ENCODE measurements at regions not wholly inside any gene's neighbourhood (a gene's known extent, or its start where the extent isn't known, plus 50 kb on each side); places are given as distances from the start of the nearest gene placed in this dataset.
"Not testable (repeated sequence)": the region's sequence is repeated elsewhere in the genome, so short reads cannot be mapped to it uniquely, and the experiment has no call there.

GRCh38 chr5:168101352-168101751, 190.1 kb upstream of the WWC1 start:
- Histone ChIP-seq H4K20me1 (ENCODE audit: control insufficient read depth, extremely low read depth, insufficient read depth, low read length) (no peaks in the 10 kb centered on the region), H2AFZ (ENCODE audit: control insufficient read depth, low read length) (no peak overlapping the region), H3K27me3 (ENCODE audit: control insufficient read depth, extremely low read depth, insufficient read depth, low read length) (no peaks in the 10 kb centered on the region), H3K27ac (ENCODE audit: control insufficient read depth, insufficient read depth, low read length) (no peak overlapping the region), H3K9me1 (ENCODE audit: control insufficient read depth, extremely low read depth, insufficient read depth, low read length) (no peaks in the 10 kb centered on the region), H3K79me2 (ENCODE audit: control insufficient read depth, insufficient read depth, low read length) (no peaks in the 10 kb centered on the region), H3K4me3 (ENCODE audit: control insufficient read depth in 2 of 3, extremely low read depth in 1 of 3, insufficient read depth in 2 of 3, low read depth in 1 of 3, low read length in 3 of 3) (no peak overlapping the region), H3K4me1 (ENCODE audit: control insufficient read depth, extremely low read depth, insufficient read depth, low read length) (no peaks in the 10 kb centered on the region), H3K36me3 (ENCODE audit: control insufficient read depth in 2 of 2, extremely low read depth in 1 of 2, insufficient read depth in 2 of 2, low read length in 2 of 2) (peaks cover 11 to 30% of the 10 kb centered on the region in 2 experiments), H3K9ac (ENCODE audit: control insufficient read depth, extremely low read depth, insufficient read depth, low read length) (no peak overlapping the region), H3K9me3 (ENCODE audit: control insufficient read depth, low read depth, low read length) (no peaks in the 10 kb centered on the region), H3K4me2 (ENCODE audit: control insufficient read depth, extremely low read depth, insufficient read depth, low read depth, low read length) (no peak overlapping the region)
- dilution Hi-C loops (cut with MboI; ENCODE audit: extremely low pct_ligation_motif_present, low sequenced_read_pairs) = no loop called here
- FAIRE-seq (no peak), DNase-seq (ENCODE audit: low read depth, low spot score) (no peak)
- TF ChIP-seq EZH2 (IDR thresholded peaks at IDR 0.05; ENCODE audit: low read length) = no peak
- TF ChIP-seq, protein P1, sequence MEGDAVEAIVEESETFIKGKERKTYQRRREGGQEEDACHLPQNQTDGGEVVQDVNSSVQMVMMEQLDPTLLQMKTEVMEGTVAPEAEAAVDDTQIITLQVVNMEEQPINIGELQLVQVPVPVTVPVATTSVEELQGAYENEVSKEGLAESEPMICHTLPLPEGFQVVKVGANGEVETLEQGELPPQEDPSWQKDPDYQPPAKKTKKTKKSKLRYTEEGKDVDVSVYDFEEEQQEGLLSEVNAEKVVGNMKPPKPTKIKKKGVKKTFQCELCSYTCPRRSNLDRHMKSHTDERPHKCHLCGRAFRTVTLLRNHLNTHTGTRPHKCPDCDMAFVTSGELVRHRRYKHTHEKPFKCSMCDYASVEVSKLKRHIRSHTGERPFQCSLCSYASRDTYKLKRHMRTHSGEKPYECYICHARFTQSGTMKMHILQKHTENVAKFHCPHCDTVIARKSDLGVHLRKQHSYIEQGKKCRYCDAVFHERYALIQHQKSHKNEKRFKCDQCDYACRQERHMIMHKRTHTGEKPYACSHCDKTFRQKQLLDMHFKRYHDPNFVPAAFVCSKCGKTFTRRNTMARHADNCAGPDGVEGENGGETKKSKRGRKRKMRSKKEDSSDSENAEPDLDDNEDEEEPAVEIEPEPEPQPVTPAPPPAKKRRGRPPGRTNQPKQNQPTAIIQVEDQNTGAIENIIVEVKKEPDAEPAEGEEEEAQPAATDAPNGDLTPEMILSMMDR (optimal IDR thresholded peaks at IDR 0.05 in 1 of 3, IDR thresholded peaks at IDR 0.05 in 1 of 3, conservative IDR thresholded peaks at IDR 0.05 in 1 of 3; ENCODE audit: extremely low read depth in 1 of 3, insufficient read depth in 2 of 3, low read length in 3 of 3) = no peak

- H3K27me3 ChIP-seq (ENCODE audit: control insufficient read depth, extremely low read depth, insufficient read depth, low read length); dilution Hi-C loops (cut with MboI; ENCODE audit: extremely low pct_ligation_motif_present, low sequenced_read_pairs): not testable (repeated sequence)
These were observed 188.4 kb upstream of the WWC1 start for GRCh38 chr5:168103018-168103417.

GRCh38 chr5:168104350-168104749, 187.1 kb upstream of the WWC1 start:
- no peaks in the 10 kb centered on the region for H3K79me2 ChIP-seq (ENCODE audit: control insufficient read depth, insufficient read depth, low read length)
- H3K27ac ChIP-seq (ENCODE audit: control insufficient read depth, insufficient read depth, low read length) = no peak overlapping the region
- no peaks in the 10 kb centered on the region for H4K20me1 ChIP-seq (ENCODE audit: control insufficient read depth, extremely low read depth, insufficient read depth, low read length)
- no peaks in the 10 kb centered on the region for H3K4me1 ChIP-seq (ENCODE audit: control insufficient read depth, extremely low read depth, insufficient read depth, low read length)
- peaks cover 16 to 35% of the 10 kb centered on the region in 2 experiments for H3K36me3 ChIP-seq (ENCODE audit: control insufficient read depth in 2 of 2, extremely low read depth in 1 of 2, insufficient read depth in 2 of 2, low read length in 2 of 2)
- dilution Hi-C loops (cut with MboI; ENCODE audit: extremely low pct_ligation_motif_present, low sequenced_read_pairs) = no loop called here
- no peak overlapping the region for H3K4me3 ChIP-seq (ENCODE audit: control insufficient read depth in 2 of 3, extremely low read depth in 1 of 3, insufficient read depth in 2 of 3, low read depth in 1 of 3, low read length in 3 of 3)
- H3K9me1 ChIP-seq (ENCODE audit: control insufficient read depth, extremely low read depth, insufficient read depth, low read length) = no peaks in the 10 kb centered on the region
- no peaks in the 10 kb centered on the region for H3K9me3 ChIP-seq (ENCODE audit: control insufficient read depth, low read depth, low read length)
- no peak overlapping the region for H2AFZ ChIP-seq (ENCODE audit: control insufficient read depth, low read length)
- no peaks in the 10 kb centered on the region for H3K27me3 ChIP-seq (ENCODE audit: control insufficient read depth, extremely low read depth, insufficient read depth, low read length)
- TF ChIP-seq, protein P1 (optimal IDR thresholded peaks at IDR 0.05 in 1 of 3, IDR thresholded peaks at IDR 0.05 in 1 of 3, conservative IDR thresholded peaks at IDR 0.05 in 1 of 3; ENCODE audit: extremely low read depth in 1 of 3, insufficient read depth in 2 of 3, low read length in 3 of 3) = no peak
- no peak for TF ChIP-seq EZH2 (IDR thresholded peaks at IDR 0.05; ENCODE audit: low read length)
- DNase-seq (ENCODE audit: low read depth, low spot score) = no peak
- FAIRE-seq = no peak
- no peak overlapping the region for H3K4me2 ChIP-seq (ENCODE audit: control insufficient read depth, extremely low read depth, insufficient read depth, low read depth, low read length)
- no peak overlapping the region for H3K9ac ChIP-seq (ENCODE audit: control insufficient read depth, extremely low read depth, insufficient read depth, low read length)

More at GRCh38 chr5:168103018-168103417, 188.4 kb upstream of the WWC1 start:
- H3K9me1 ChIP-seq (ENCODE audit: control insufficient read depth, extremely low read depth, insufficient read depth, low read length); H4K20me1 ChIP-seq (ENCODE audit: control insufficient read depth, extremely low read depth, insufficient read depth, low read length); H3K4me1 ChIP-seq (ENCODE audit: control insufficient read depth, extremely low read depth, insufficient read depth, low read length); FAIRE-seq; H3K4me3 ChIP-seq (ENCODE audit: control insufficient read depth in 2 of 3, extremely low read depth in 1 of 3, insufficient read depth in 2 of 3, low read depth in 1 of 3, low read length in 3 of 3); H2AFZ ChIP-seq (ENCODE audit: control insufficient read depth, low read length); DNase-seq (ENCODE audit: low read depth, low spot score); H3K9me3 ChIP-seq (ENCODE audit: control insufficient read depth, low read depth, low read length); H3K27ac ChIP-seq (ENCODE audit: control insufficient read depth, insufficient read depth, low read length); H3K4me2 ChIP-seq (ENCODE audit: control insufficient read depth, extremely low read depth, insufficient read depth, low read depth, low read length); H3K79me2 ChIP-seq (ENCODE audit: control insufficient read depth, insufficient read depth, low read length); H3K9ac ChIP-seq (ENCODE audit: control insufficient read depth, extremely low read depth, insufficient read depth, low read length): not testable (repeated sequence)
- peaks cover 13 to 33% of the 10 kb centered on the region in 2 experiments for H3K36me3 ChIP-seq (ENCODE audit: control insufficient read depth in 2 of 2, extremely low read depth in 1 of 2, insufficient read depth in 2 of 2, low read length in 2 of 2)

Measured in keratinocyte (primary cell).